Suprapubic skin (tissue), 4 donors: ENCODE measurements at regions not wholly inside any gene's neighbourhood (a gene's known extent, or its start where the extent isn't known, plus 50 kb on each side); places are given as distances from the start of the nearest gene placed in this dataset.

Source experiments
- DNase-seq, 2 donors: peaks; one replicate each; pipeline ENCODE4 v3.0.0-alpha.2; 2019; ENCODE audit warnings: low spot score in 2 of 2
- H3K27ac ChIP-seq: fragments of 200-600 bp; sonication (generic); one replicate; pipeline ENCODE4 v1.5.1; 2019
- H3K27me3 ChIP-seq: fragments of 200-600 bp; sonication (generic); one replicate; pipeline ENCODE4 v1.5.1; 2019
- H3K36me3 ChIP-seq: fragments of 200-600 bp; sonication (generic); one replicate; pipeline ENCODE4 v1.5.1; 2019
- H3K4me1 ChIP-seq: fragments of 200-600 bp; sonication (generic); one replicate; pipeline ENCODE4 v1.5.1; 2019
- H3K4me3 ChIP-seq: fragments of 200-600 bp; sonication (generic); one replicate; pipeline ENCODE4 v1.5.1; 2019; ENCODE audit warnings: mild to moderate bottlenecking
- H3K9me3 ChIP-seq: fragments of 200-600 bp; sonication (generic); one replicate; pipeline ENCODE4 v1.5.1; 2019
- EP300 ChIP-seq: sonication (generic); formaldehyde crosslinking; IDR thresholded peaks from one replicate; pipeline ENCODE4 v1.6.1; 2017; ENCODE audit warnings: antibody characterized with exemption
- POLR2A ChIP-seq, 2 donors: fragments of 450-650 bp; IDR thresholded peaks; one replicate each; pipeline ENCODE4 v1.6.1; 2017; ENCODE audit warnings: antibody characterized with exemption in 2 of 2, mild to moderate bottlenecking in 2 of 2, moderate library complexity in 2 of 2
- POLR2AphosphoS5 ChIP-seq, 3 donors: sonication (generic); formaldehyde crosslinking; IDR thresholded peaks; one replicate each; pipeline ENCODE4 v1.6.1; 2017; ENCODE audit warnings: antibody characterized with exemption in 3 of 3
- WGBS: methylation state at CpG from one replicate; pipeline ENCODE4 v1.1.5; 2018; 5-methylcytosine and 5-hydroxymethylcytosine counted together
- TF ChIP-seq, protein P1 (sequence below), 2 donors: fragments of 200-600 bp in 1 of 2; fragments of 450-650 bp in 1 of 2; sonication (generic) in 1 of 2; IDR thresholded peaks; one replicate each; pipeline ENCODE4 v1.5.1; 2016 to 2019; ENCODE audit warnings: antibody characterized with exemption in 2 of 2, mild to moderate bottlenecking in 1 of 2, moderate library complexity in 1 of 2

DNA sequence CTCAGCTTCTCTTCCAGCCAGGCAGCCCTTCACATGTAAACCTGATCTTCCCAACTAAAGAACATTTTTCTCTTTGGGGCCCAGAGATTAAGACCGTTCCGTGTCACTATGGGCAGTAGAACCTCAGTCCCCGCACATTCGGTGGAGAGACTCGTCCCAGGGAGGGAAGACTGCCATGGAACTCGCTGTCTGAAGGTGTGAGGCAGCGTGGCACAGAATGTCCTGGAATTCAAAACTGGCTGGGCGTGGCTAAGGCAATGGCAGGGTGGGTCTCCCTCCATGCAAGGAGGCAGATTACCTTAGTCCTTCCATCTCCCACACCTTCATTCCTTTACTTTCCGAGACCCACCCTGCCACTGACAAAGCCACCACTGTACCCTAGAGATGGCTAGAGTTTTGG lies 57.4 kb upstream of the ZNF354A start:
- DNase-seq, result no peak
- 85% methylated on average over 9 of the region's 9 CpGs for WGBS
- H3K27ac ChIP-seq, result no peak overlapping the region
- no peaks in the 10 kb centered on the region for H3K27me3 ChIP-seq
- H3K4me3 ChIP-seq, result no peak overlapping the region
- H3K36me3 ChIP-seq, result no peaks in the 10 kb centered on the region
- H3K9me3 ChIP-seq, result no peaks in the 10 kb centered on the region
- H3K4me1 ChIP-seq, result no peaks in the 10 kb centered on the region
- no peak for TF ChIP-seq EP300
- TF ChIP-seq POLR2A (IDR thresholded peaks at IDR 0.05), result no peak
- TF ChIP-seq POLR2AphosphoS5 (IDR thresholded peaks at IDR 0.05), result no peak
- TF ChIP-seq, protein P1, sequence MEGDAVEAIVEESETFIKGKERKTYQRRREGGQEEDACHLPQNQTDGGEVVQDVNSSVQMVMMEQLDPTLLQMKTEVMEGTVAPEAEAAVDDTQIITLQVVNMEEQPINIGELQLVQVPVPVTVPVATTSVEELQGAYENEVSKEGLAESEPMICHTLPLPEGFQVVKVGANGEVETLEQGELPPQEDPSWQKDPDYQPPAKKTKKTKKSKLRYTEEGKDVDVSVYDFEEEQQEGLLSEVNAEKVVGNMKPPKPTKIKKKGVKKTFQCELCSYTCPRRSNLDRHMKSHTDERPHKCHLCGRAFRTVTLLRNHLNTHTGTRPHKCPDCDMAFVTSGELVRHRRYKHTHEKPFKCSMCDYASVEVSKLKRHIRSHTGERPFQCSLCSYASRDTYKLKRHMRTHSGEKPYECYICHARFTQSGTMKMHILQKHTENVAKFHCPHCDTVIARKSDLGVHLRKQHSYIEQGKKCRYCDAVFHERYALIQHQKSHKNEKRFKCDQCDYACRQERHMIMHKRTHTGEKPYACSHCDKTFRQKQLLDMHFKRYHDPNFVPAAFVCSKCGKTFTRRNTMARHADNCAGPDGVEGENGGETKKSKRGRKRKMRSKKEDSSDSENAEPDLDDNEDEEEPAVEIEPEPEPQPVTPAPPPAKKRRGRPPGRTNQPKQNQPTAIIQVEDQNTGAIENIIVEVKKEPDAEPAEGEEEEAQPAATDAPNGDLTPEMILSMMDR (IDR thresholded peaks at IDR 0.05), result no peak

- Histone ChIP-seq H3K27me3 (peaks cover under 1% of the 10 kb centered on the region), H3K36me3 (no peaks in the 10 kb centered on the region), H3K27ac (no peak overlapping the region), H3K4me3 (no peak overlapping the region), H3K4me1 (no peaks in the 10 kb centered on the region), H3K9me3 (no peaks in the 10 kb centered on the region)
- 55% methylated on average over 9 of the region's 9 CpGs for WGBS
- TF ChIP-seq EP300 (no peak), POLR2AphosphoS5 (IDR thresholded peaks at IDR 0.05) (no peak), POLR2A (IDR thresholded peaks at IDR 0.05) (no peak)
- TF ChIP-seq, protein P1 (IDR thresholded peaks at IDR 0.05), result no peak
- DNase-seq, result no peak
Measured at GRCh38 chr5:178786859-178787499, 56.5 kb upstream of the ZNF354A start.

DNA sequence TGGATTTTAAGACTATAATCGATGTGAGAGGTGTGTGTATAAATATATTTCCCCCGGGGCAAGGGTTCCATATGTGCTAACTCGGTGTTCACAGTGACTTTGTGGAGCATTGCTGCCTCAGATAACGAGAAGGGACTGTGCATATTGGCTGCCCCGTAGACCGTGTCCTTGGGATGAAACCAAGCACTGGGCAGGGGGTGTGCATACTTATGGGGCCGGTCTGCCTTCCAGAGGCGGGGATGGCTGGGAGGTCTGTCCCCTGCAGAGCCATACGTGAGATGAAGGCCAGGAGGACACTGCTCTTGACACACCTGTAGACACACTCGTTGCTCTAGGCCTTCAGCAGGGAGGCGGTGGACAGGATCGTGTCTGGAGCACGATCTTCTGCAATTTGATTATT lies 56.0 kb upstream of the ZNF354A start:
- no peaks in the 10 kb centered on the region for H3K4me1 ChIP-seq
- H3K4me3 ChIP-seq, result no peak overlapping the region
- no peaks in the 10 kb centered on the region for H3K9me3 ChIP-seq
- no peak for TF ChIP-seq POLR2A (IDR thresholded peaks at IDR 0.05)
- TF ChIP-seq EP300, result no peak
- TF ChIP-seq, protein P1 (IDR thresholded peaks at IDR 0.05), result no peak
- no peak for TF ChIP-seq POLR2AphosphoS5 (IDR thresholded peaks at IDR 0.05)
- peaks cover 3% of the 10 kb centered on the region for H3K27me3 ChIP-seq
- WGBS, result 84% methylated on average over 13 of the region's 13 CpGs
- no peak for DNase-seq
- H3K27ac ChIP-seq, result peak overlapping the region; percentile 18
- no peaks in the 10 kb centered on the region for H3K36me3 ChIP-seq

DNA sequence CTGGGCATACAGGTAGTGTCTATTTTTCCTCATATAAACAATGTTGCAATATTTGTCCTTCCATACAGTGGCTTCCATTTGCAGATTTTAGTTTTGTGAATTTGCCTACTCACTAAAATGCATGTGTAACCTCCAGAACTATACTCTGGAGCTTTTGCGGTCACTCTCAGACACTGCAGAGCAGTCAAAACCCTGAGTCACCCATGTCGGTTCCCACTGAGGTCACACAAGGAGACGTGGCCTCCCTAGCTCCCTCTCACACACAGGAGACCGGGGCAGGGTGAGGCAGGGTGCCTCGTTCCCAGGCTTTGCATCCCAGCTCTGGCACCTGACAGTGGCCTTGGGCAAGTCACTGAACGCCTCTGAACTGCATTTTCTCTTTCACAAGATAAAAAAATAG lies 55.5 kb upstream of the ZNF354A start:
- Histone ChIP-seq H3K4me3 (no peak overlapping the region), H3K4me1 (no peaks in the 10 kb centered on the region), H3K27me3 (peaks cover 4% of the 10 kb centered on the region), H3K27ac (peak overlapping the region; percentile 18), H3K9me3 (no peaks in the 10 kb centered on the region), H3K36me3 (no peaks in the 10 kb centered on the region)
- 80% methylated on average over 6 of the region's 6 CpGs for WGBS
- TF ChIP-seq, protein P1 (IDR thresholded peaks at IDR 0.05), result no peak
- TF ChIP-seq POLR2AphosphoS5 (IDR thresholded peaks at IDR 0.05) (no peak), POLR2A (IDR thresholded peaks at IDR 0.05) (no peak), EP300 (no peak)
- DNase-seq, result no peak

DNA sequence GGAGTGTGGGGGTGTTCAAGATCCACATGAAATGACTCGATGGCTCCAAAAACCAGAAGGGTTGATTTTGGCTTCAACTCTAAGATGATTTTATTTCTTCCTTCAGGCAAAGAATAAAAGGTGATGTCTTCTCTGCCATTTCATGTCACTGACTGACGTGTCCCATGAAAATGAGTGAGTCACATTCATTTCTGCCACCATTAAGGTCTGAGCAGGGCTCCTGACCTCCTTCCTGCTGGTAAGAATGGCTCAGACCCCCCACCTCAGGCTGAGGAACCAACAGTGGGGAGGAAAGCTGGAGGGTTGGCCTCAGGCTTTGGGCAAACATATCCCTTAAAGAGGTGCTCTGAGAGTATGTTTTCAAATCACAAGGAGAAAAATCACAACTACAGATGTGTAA lies 53.9 kb upstream of the ZNF354A start:
- TF ChIP-seq POLR2AphosphoS5 (IDR thresholded peaks at IDR 0.05), result no peak
- TF ChIP-seq, protein P1 (IDR thresholded peaks at IDR 0.05), result no peak
- 74% methylated on average over 2 of the region's 2 CpGs for WGBS
- no peaks in the 10 kb centered on the region for H3K9me3 ChIP-seq
- no peak overlapping the region for H3K4me3 ChIP-seq
- no peak overlapping the region for H3K27ac ChIP-seq
- DNase-seq, result no peak
- H3K27me3 ChIP-seq, result peaks cover 10% of the 10 kb centered on the region
- no peaks in the 10 kb centered on the region for H3K36me3 ChIP-seq
- H3K4me1 ChIP-seq, result no peaks in the 10 kb centered on the region
